Inflammatory macrophage treated with lipopolysaccharide for 1 hour (primary cell): ENCODE measurements at regions not wholly inside any gene's neighbourhood (a gene's known extent, or its start where the extent isn't known, plus 50 kb on each side); places are given as distances from the start of the nearest gene placed in this dataset.
"Not testable (repeated sequence)": the region's sequence is repeated elsewhere in the genome, so short reads cannot be mapped to it uniquely, and the experiment has no call there.

Experiments used
- DNase-seq, 2 donors: peaks; one replicate each; pipeline ENCODE4 v3.0.0-alpha.2; 2020 to 2022

DNA sequence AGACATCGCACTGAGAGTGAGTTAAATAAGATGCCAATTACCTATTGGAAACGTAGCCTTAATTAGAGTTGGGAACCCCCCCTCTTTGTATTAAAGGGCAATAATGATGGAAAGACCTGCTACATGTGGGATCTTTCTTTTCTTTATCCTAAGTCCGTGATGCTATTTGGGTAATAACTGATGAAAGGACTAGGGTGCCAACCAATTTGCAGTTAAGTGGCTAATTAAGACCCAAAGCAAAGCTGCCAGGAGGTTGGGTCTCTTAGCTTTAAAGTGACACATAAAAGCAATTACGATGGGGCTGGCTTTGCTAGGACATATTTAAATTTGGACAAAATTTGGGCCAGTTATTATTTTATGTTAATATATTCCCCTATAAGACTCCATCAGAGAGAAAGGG is 728.8 kb downstream of the NR2F1-AS1 start:
- no peak for DNase-seq

DNA sequence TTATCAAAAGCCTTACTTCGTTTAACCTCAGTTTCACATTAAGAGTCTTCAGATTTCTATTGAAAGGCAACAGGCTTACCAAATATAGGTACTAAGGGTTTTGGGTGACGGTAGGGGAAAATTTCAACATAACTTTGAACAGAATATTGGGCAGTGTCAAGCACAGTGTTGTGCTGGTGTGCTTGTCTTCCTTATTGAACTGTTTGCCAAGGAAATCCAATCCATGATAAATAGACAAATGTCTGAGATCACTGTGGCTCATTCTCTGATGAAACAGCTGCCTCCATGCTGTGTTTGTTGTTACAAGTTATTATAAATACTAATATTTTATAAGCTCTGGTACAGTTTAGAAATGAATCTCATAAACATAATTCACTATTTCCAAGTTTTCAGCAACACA is 730.1 kb downstream of the NR2F1-AS1 start:
- DNase-seq: no peak

DNA sequence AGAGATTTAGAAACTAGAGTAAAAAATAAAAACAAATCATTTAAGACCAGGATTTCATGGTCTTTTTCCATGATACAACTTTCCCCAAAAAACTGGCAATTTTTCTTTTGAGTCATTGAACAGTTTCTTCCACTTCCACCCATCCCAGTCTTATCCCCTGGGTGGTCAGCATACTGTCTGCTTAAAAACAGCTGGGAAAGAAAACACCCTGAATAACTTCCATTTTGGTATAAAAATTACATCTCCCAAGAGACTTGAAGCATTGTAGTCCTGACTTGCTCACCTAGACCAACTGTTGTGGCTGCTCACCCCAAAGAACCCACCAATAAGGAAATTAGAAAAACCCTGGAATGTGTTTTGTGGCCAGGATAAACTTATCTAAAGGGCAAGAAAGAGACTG is 731.3 kb downstream of the NR2F1-AS1 start:
- no peak for DNase-seq

DNA sequence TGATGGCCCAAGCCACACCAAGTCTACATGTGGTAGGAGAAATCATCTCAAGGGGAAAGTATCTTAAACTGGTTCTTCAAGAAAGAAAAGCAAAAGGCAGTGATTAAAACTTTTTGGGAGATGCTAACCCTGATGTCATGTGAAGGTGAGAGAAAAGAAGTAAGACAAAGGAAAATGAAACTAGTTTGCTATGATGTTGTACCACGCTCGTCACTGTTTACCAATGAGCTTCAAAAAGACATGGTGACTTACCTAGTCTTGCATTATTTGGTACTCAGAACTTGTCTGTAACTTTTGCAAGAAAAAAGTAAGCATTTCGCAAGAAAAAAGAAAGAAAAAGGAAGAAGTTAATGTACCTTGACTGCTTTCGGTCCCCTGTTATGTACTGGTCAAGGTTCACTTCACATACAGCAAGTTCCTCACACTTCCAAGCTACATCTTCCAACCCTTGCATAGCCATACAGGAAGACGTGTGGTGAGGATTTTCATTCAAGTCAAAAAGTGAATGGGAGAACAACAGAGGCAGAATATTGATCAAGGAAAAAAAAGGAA is 739.3 kb downstream of the NR2F1-AS1 start:
- no peak for DNase-seq

DNA sequence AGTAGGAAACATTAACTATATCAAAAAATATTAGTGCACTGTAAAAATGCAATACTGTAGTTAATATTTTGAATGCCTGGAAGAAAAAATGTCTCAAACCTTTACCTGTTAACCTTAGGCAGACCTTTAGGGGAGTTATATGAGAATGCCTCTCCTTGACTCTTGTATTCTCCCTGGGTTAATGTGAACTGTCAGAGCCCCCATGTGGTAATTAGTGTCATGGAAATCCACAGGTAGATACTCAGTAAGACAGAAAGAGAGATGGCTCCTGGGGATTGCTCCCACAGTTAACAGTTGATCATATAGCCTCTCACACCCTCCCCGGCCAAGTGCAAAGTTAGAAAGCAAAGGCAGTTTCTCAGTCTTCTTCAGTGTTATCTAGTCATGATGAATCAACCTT is 742.8 kb downstream of the NR2F1-AS1 start:
- no peak for DNase-seq

DNA sequence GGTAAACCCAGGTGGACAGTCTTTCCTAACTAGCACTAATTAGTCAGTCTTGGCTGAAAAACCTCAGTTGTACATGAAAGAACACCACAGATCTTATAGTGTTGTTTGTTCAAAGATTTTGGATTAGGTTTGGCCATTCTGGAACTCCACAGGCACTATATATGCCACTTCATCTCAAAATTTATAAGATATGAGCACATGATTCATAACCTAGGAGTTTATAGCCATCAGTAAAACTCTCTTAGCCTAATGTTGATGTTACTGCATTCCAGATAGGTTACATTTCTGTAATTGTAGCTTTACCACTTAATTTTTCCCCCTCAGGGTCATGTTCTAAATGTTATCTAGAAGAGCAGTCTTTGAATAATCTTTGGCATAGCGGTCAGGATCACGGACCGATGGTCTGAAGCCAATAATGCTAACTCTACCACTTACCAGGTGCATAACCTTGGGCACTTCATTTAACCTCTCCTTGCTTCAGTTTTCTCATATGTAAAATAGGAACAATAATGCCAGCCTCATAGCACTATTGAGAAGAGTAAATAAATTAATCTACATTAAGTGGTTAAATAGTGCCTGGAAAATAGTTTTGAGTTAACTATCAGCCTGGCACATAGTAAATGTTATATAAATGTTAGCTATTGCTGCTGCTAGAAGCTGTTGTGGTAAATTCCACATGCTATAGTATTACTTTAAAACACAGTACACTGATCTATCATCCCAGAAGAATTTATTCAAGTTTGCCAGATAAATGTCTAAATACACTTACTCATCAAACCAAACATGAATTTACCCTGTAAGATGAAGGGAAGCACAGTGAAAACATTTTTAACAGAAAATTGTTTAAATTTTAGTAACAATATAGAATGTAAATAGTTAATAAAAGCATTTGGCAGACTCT is 743.9 kb downstream of the NR2F1-AS1 start:
- no peak for DNase-seq

DNA sequence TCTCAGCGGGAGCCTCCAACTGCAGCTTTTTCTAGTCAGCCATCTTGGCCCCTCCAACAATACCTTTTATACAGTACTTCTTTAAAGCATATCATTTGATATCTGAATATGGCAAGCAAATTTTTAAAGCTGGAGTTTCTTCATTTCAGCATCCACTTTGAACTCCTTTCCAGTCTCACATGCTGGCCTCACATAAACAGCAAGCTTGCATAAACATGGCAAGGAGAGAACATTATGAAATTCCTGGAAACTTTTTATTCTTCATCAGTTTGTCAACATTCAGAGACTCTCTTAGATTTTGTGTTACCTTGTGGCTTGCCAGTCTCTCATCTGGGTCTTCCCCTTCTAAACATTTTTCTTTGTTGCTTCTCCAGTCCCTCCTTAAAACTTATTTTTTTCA is 745.3 kb downstream of the NR2F1-AS1 start:
- no peak for DNase-seq

GRCh38 chr5:92823551-92823950 is 757.5 kb downstream of the NR2F1-AS1 start:
- DNase-seq: not testable (repeated sequence)

GRCh38 chr5:92822183-92822582 is 758.8 kb downstream of the NR2F1-AS1 start:
- no peak for DNase-seq

GRCh38 chr5:92809855-92810465 is 771.1 kb downstream of the NR2F1-AS1 start:
- no peak for DNase-seq

- no peak for DNase-seq
These were observed 772.5 kb downstream of the NR2F1-AS1 start for GRCh38 chr5:92808474-92808873.

DNA sequence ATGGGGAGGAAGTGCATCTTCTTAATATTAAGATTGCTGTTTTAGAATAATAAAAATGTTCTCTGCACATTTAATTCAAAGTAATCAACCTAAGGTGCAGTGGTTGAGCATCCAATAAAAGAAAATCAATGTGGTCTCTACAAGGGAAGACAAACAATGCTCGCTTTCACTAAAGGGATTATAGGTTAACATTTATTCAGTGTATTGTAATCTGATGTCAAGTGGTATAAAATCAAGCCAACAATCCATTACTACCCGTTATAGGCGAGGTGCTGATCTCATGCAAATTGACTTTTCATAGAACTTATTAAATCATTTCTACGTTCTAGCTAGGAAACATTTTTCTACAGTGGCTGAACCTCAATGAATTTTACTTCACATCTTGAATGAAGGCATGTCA is 773.9 kb downstream of the NR2F1-AS1 start:
- no peak for DNase-seq

GRCh38 chr5:92805446-92805845 is 775.6 kb downstream of the NR2F1-AS1 start:
- DNase-seq: no peak

- no peak for DNase-seq
These were observed 779.1 kb downstream of the NR2F1-AS1 start for GRCh38 chr5:92801911-92802310.

DNA sequence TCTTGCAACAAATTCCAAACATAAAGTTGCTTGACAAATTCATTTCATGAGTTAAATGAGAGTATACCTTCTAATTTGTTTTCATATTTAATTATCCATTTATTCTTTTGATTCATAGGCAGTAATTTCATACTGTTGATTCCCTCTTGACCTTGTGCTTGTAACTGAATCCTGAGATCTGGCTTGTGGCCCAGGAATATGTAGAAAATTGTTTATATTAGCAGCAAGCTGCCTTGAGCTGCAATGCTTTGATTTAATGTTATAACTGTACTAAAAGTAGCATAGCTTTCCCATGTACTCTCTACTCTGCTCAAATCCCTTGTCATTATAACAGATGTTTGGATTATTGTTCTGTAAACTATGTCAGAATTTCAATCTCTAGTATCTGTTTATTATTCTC is 780.7 kb downstream of the NR2F1-AS1 start:
- no peak for DNase-seq

DNA sequence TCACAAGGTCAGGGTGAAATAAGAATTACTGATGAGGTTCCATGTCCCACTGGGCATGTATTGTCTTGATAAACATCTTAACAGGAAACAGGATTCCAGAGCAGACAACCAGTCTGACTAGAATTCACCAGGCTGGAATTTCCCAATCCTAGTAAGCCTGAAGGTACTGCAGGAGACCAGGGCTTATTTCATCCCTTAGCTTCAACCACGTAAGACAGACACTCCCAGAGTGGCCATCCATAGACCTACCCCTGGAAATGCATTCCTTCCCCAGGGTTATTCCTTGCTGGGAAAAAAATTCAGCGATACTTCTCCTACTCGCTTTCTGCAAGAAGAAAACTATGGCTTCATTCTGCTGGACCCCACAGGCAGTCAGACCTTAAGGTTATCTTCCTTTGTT is 785.4 kb downstream of the NR2F1-AS1 start:
- no peak for DNase-seq

DNA sequence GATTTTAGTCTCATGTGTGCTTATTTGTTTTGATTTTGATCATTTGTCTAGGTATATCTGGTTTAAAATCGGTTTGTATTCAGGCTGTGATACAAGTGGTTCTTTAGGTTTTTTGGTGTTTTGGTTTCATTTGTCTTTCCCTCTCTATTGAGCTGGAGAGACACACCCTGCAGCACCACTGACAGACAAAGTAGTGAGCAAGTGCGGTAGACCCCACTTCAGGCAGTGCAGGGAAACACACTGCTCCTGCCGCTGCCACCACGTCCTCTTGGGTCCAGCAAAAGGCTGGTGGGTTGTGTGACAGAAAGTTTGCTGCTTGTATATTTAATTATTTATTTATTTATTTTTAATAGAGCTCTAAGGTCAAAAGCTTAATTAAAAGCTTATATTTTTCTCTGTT is 801.0 kb downstream of the NR2F1-AS1 start:
- no peak for DNase-seq

GRCh38 chr5:92779536-92779935 is 801.5 kb downstream of the NR2F1-AS1 start:
- no peak for DNase-seq

- DNase-seq: no peak
These were observed 802.8 kb downstream of the NR2F1-AS1 start for GRCh38 chr5:92778261-92778660.

- DNase-seq: no peak
These were observed 803.6 kb downstream of the NR2F1-AS1 start for GRCh38 chr5:92777421-92777820.

DNA sequence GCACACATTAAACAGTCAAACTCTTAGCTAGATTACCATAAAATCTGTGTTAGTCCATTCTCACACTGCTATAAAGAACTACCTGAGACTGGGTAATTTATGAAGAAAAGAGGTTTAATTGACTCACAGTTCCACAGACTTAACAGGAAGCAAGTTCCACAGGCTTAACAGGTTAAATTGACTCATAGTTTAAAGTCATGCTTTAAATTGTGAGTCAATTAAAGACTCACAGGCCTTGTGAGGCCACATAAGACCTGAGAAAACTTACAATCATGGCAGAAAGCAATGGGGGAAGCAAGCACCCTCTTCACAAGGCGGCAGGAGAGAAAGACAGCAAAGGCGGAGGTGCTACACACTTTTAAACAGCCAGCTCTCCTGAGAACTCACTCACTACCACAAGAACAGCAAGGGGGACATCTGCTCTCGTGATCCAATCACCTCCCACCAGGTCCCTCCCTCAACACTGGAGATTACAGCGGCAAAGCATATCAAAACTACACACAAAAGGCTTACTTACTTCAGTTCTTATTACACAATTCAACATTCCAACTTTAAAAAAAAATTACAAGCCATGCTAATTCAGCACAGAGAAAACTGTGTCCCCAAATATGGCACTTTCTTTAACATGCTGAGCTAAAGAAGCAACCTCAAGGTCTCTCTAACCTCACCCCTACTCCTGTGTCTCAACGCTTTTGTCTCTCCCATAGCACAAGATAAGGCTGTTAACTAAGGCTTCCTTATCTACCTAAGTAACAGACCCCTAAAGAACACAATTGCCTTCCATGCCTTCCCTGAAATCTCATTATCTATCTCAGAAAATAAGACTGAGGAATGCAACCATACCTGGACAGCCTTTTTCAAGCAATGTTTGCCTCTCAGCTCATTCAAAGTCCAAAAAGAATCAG is 805.1 kb downstream of the NR2F1-AS1 start:
- no peak for DNase-seq

DNA sequence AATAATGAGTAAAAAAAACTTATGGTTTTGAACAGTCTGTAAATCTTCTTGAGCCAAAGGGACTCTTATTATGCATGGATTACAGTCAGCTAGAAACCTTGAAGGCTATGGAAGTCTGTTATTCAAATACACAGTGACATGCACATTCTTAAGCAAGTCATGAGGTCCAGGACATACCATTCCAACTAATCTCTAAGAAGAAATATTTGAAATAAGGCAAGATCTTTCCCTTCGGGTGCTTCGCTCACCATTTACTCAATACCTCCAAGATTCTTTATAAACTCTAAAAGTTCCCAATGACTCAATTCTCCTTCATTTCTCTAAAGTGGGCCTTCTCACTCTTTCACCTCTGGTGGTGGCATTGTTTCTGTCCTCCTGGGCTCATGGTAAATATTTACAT is 811.0 kb downstream of the NR2F1-AS1 start:
- DNase-seq: no peak

- no peak for DNase-seq
These were observed 819.4 kb downstream of the NR2F1-AS1 start for GRCh38 chr5:92761585-92761984.
